GM21381 (cell line): ENCODE measurements at regions not wholly inside any gene's neighbourhood (a gene's known extent, or its start where the extent isn't known, plus 50 kb on each side); places are given as distances from the start of the nearest gene placed in this dataset.

Experiments
- ATAC-seq: cut with Tn5 transposase; IDR thresholded peaks from one replicate; pipeline ENCODE4 v1.9.1; 2021; ENCODE audit warnings: mild to moderate bottlenecking, moderate library complexity; ENCODE audit not compliant: unreplicated experiment

GRCh38 chr5:56466136-56466816 is 233.1 kb upstream of the ANKRD55 start:
- no peak for ATAC-seq

GRCh38 chr5:56465769-56466135 is 232.6 kb upstream of the ANKRD55 start:
- no peak for ATAC-seq

GRCh38 chr5:56464935-56465768 is 232.0 kb upstream of the ANKRD55 start:
- ATAC-seq: no peak

- no peak for ATAC-seq
These were observed 230.9 kb upstream of the ANKRD55 start for GRCh38 chr5:56463944-56464571.

- ATAC-seq: no peak
These were observed 228.5 kb upstream of the ANKRD55 start for GRCh38 chr5:56461584-56461983.

- ATAC-seq: no peak
These were observed 227.6 kb upstream of the ANKRD55 start for GRCh38 chr5:56460681-56461191.

GRCh38 chr5:56460195-56460546 is 227.0 kb upstream of the ANKRD55 start:
- no peak for ATAC-seq

- ATAC-seq: no peak
These were observed 226.5 kb upstream of the ANKRD55 start for GRCh38 chr5:56459394-56460194.

GRCh38 chr5:56457887-56458812 is 225.0 kb upstream of the ANKRD55 start:
- ATAC-seq: no peak

GRCh38 chr5:56456002-56456401 is 222.9 kb upstream of the ANKRD55 start:
- ATAC-seq: no peak

- ATAC-seq: no peak
These were observed 222.3 kb upstream of the ANKRD55 start for GRCh38 chr5:56455417-56455816.

GRCh38 chr5:56454219-56454862 is 221.2 kb upstream of the ANKRD55 start:
- ATAC-seq: no peak

- no peak for ATAC-seq
These were observed 218.6 kb upstream of the ANKRD55 start for GRCh38 chr5:56451742-56452141.

- ATAC-seq: no peak
These were observed 217.6 kb upstream of the ANKRD55 start for GRCh38 chr5:56450766-56451165.

GRCh38 chr5:56449071-56449640 is 216.0 kb upstream of the ANKRD55 start:
- no peak for ATAC-seq

GRCh38 chr5:56447656-56448055 is 214.5 kb upstream of the ANKRD55 start:
- no peak for ATAC-seq

- ATAC-seq: no peak
These were observed 214.1 kb upstream of the ANKRD55 start for GRCh38 chr5:56447232-56447631.

- ATAC-seq: no peak
These were observed 213.6 kb upstream of the ANKRD55 start for GRCh38 chr5:56446728-56447127.

GRCh38 chr5:56443826-56444225 is 210.7 kb upstream of the ANKRD55 start:
- no peak for ATAC-seq
